PC-9 (cell line): ENCODE measurements at regions not wholly inside any gene's neighbourhood (a gene's known extent, or its start where the extent isn't known, plus 50 kb on each side); places are given as distances from the start of the nearest gene placed in this dataset.

ENCODE experiments used
- BruUV-seq: library from RNA; stranded (reverse); fragments of 400-500 nt; replicated peaks from 2 replicates; lab custom pipeline; 2021; lab: Mats Ljungman, UMichigan
- CTCF ChIA-PET: fragments of 300-600 bp; sonication (Branson Sonifier 250); formaldehyde crosslinking; loops from one replicate; lab custom pipeline; 2022; ENCODE audit warnings: antibody characterized with exemption; lab: Charles Lee
- POLR2A ChIA-PET: fragments of 300-600 bp; sonication (Branson Sonifier 250); formaldehyde crosslinking; loops from one replicate; lab custom pipeline; 2022; ENCODE audit warnings: antibody characterized with exemption; ENCODE audit not compliant: unreplicated experiment; lab: Charles Lee
- DNase-seq, 2 experiments: peaks; one replicate each; pipeline versions ENCODE4 v3.0.0 to v3.0.0-alpha.2; 2015 to 2022; ENCODE audit warnings: mixed read lengths in 1 of 2
- H2AFZ ChIP-seq: fragments of 200-600 bp; sonication (generic); 2 replicates; pipeline ENCODE4 v1.8.1; 2017; ENCODE audit warnings: antibody characterized with exemption
- H3F3A ChIP-seq: fragments of 200-600 bp; sonication (generic); 2 replicates; pipeline ENCODE4 v1.8.1; 2017; ENCODE audit warnings: antibody characterized with exemption, mild to moderate bottlenecking, low read depth; ENCODE audit not compliant: insufficient read depth
- H3K27ac ChIP-seq: fragments of 200-600 bp; sonication (generic); 2 replicates; pipeline ENCODE4 v1.6.1; 2016; ENCODE audit warnings: mixed run types
- H3K27me3 ChIP-seq: fragments of 200-600 bp; sonication (generic); 2 replicates; pipeline ENCODE4 v1.6.1; 2016; ENCODE audit warnings: low read depth, mixed run types; ENCODE audit not compliant: insufficient read depth
- H3K36me3 ChIP-seq: fragments of 200-600 bp; sonication (generic); 2 replicates; pipeline ENCODE4 v1.6.1; 2016; ENCODE audit warnings: low read depth, mixed run types
- H3K4me1 ChIP-seq: fragments of 200-600 bp; sonication (generic); replicated peaks from 2 replicates; pipeline ENCODE4 v1.6.1; 2016; ENCODE audit warnings: mixed run types; ENCODE audit not compliant: insufficient read depth
- H3K4me2 ChIP-seq: fragments of 200-600 bp; sonication (generic); 2 replicates; pipeline ENCODE4 v1.6.1; 2017; ENCODE audit warnings: mixed run types
- H3K4me3 ChIP-seq: fragments of 200-600 bp; sonication (generic); 2 replicates; pipeline ENCODE4 v1.6.1; 2016; ENCODE audit warnings: mixed run types
- H3K79me2 ChIP-seq: fragments of 200-600 bp; sonication (generic); 2 replicates; pipeline ENCODE4 v1.6.1; 2017; ENCODE audit warnings: low read depth, mixed run types
- H3K9me2 ChIP-seq: fragments of 200-600 bp; sonication (generic); 2 replicates; pipeline ENCODE4 v1.8.1; 2017; ENCODE audit warnings: mild to moderate bottlenecking; ENCODE audit not compliant: insufficient read depth
- H3K9me3 ChIP-seq: fragments of 200-600 bp; sonication (generic); 2 replicates; pipeline ENCODE4 v1.8.1; 2016; ENCODE audit warnings: low read depth; ENCODE audit not compliant: insufficient read depth
- H4K20me1 ChIP-seq: fragments of 200-600 bp; sonication (generic); 2 replicates; pipeline ENCODE4 v1.8.1; 2017; ENCODE audit not compliant: insufficient read depth
- CTCF ChIP-seq: fragments of 200-600 bp; sonication (generic); conservative IDR thresholded peaks from 2 replicates; pipeline ENCODE4 v1.6.1; 2017; ENCODE audit warnings: mixed run types, antibody characterized with exemption, mild to moderate bottlenecking, moderate library complexity
- EZH2 ChIP-seq: fragments of 200-600 bp; sonication (generic); IDR thresholded peaks from 2 replicates; pipeline ENCODE4 v1.8.0; 2017; ENCODE audit warnings: antibody characterized with exemption, low read depth
- intact Hi-C: fragments of 100-400 bp; cut with micrococcal nuclease; formaldehyde crosslinking; loops from one replicate; pipeline ENCODE4 v1.10.0; 2022; ENCODE audit not compliant: unreplicated experiment

GRCh38 chr2:65980531-65980930 is 454.4 kb upstream of the MEIS1 start:
- Histone ChIP-seq H2AFZ (no peak overlapping the region), H3K9me3 (no peaks in the 10 kb centered on the region), H3K79me2 (no peaks in the 10 kb centered on the region), H3K9me2 (no peaks in the 10 kb centered on the region), H3K4me3 (no peak overlapping the region), H3K4me2 (no peak overlapping the region), H3K27me3 (no peaks in the 10 kb centered on the region), H3F3A (no peaks in the 10 kb centered on the region), H3K27ac (no peak overlapping the region), H3K36me3 (no peaks in the 10 kb centered on the region), H3K4me1 (no peaks in the 10 kb centered on the region), H4K20me1 (no peaks in the 10 kb centered on the region)
- intact Hi-C loops, result no loop called here
- no peak for DNase-seq
- BruUV-seq, result no TSS peak
- ChIA-PET CTCF (no interaction called here), POLR2A (no interaction called here)
- TF ChIP-seq CTCF, result no peak
- TF ChIP-seq EZH2, result no peak

GRCh38 chr2:65979446-65979845 is 455.5 kb upstream of the MEIS1 start:
- Histone ChIP-seq H2AFZ (no peak overlapping the region), H3K4me2 (no peak overlapping the region), H3K79me2 (no peaks in the 10 kb centered on the region), H4K20me1 (no peaks in the 10 kb centered on the region), H3F3A (no peaks in the 10 kb centered on the region), H3K9me2 (no peaks in the 10 kb centered on the region), H3K36me3 (no peaks in the 10 kb centered on the region), H3K9me3 (no peaks in the 10 kb centered on the region), H3K27me3 (no peaks in the 10 kb centered on the region), H3K27ac (no peak overlapping the region), H3K4me3 (no peak overlapping the region), H3K4me1 (no peaks in the 10 kb centered on the region)
- intact Hi-C loops, result no loop called here
- BruUV-seq, result no TSS peak
- no peak for DNase-seq
- TF ChIP-seq CTCF, result no peak
- no peak for TF ChIP-seq EZH2
- CTCF ChIA-PET, result no interaction called here
- POLR2A ChIA-PET, result no interaction called here

GRCh38 chr2:65974067-65974723 is 460.7 kb upstream of the MEIS1 start:
- DNase-seq, result no peak
- POLR2A ChIA-PET, result no interaction called here
- BruUV-seq, result no TSS peak

More at GRCh38 chr2:65974067-65974723, 460.7 kb upstream of the MEIS1 start:
- no peak overlapping the region for H3K4me3 ChIP-seq
- CTCF ChIA-PET, result no interaction called here
- H2AFZ ChIP-seq, result no peak overlapping the region
- no peaks in the 10 kb centered on the region for H3K27me3 ChIP-seq
- no peaks in the 10 kb centered on the region for H3K36me3 ChIP-seq
- H3K9me3 ChIP-seq, result no peaks in the 10 kb centered on the region
- no peaks in the 10 kb centered on the region for H4K20me1 ChIP-seq
- no peaks in the 10 kb centered on the region for H3K9me2 ChIP-seq
- no peak for TF ChIP-seq EZH2
- TF ChIP-seq CTCF, result no peak; the same call in 1 of the 2 replicates
- intact Hi-C loops, result no loop called here
- no peaks in the 10 kb centered on the region for H3K4me1 ChIP-seq
- H3K27ac ChIP-seq, result no peak overlapping the region
- no peak overlapping the region for H3K4me2 ChIP-seq
- H3K79me2 ChIP-seq, result no peaks in the 10 kb centered on the region
- no peaks in the 10 kb centered on the region for H3F3A ChIP-seq
